ENCODE measurements at regions not wholly inside any gene's neighbourhood (a gene's known extent, or its start where the extent isn't known, plus 50 kb on each side); places are given as distances from the start of the nearest gene placed in this dataset.

DNA sequence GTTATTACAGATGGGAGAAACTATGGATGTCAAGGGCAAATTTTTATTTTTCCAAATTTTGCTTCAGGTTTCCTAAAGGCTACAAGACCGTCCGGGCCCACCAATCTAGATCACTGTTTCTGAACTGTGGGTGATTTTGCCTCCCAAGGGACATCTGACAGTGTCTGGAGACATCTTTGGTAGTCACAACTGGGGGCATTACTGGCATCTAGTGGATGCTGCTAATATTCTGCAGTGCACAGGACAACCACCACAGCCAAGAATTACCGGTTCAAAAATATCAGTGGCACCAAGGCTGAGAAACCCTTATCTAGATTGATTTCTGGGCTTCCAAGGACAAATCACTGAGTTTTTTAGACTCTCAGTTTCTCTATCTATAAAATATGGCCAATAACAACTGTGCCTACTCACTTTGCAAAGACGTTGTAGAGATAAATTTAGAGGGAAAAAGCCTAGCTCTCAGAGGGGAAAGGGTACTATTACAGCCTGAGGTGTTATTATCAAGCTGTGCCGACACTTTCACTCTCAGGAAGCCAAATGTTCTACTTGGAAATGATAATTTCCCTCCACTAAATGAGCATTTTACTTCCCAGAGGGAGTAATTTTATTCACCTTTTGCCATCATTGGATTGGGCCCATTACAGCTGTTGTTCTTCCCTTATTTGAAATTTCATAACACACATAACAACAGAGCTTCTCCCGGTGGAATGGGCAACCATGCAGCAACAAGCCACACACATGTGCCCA lies 442.1 kb downstream of the CENPC start:
- TF ChIP-seq, protein P1, sequence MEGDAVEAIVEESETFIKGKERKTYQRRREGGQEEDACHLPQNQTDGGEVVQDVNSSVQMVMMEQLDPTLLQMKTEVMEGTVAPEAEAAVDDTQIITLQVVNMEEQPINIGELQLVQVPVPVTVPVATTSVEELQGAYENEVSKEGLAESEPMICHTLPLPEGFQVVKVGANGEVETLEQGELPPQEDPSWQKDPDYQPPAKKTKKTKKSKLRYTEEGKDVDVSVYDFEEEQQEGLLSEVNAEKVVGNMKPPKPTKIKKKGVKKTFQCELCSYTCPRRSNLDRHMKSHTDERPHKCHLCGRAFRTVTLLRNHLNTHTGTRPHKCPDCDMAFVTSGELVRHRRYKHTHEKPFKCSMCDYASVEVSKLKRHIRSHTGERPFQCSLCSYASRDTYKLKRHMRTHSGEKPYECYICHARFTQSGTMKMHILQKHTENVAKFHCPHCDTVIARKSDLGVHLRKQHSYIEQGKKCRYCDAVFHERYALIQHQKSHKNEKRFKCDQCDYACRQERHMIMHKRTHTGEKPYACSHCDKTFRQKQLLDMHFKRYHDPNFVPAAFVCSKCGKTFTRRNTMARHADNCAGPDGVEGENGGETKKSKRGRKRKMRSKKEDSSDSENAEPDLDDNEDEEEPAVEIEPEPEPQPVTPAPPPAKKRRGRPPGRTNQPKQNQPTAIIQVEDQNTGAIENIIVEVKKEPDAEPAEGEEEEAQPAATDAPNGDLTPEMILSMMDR (IDR thresholded peaks at IDR 0.05): no peak
- TF ChIP-seq POLR2A (IDR thresholded peaks at IDR 0.05) (no peak), EP300 (IDR thresholded peaks at IDR 0.05) (no peak), POLR2AphosphoS5 (IDR thresholded peaks at IDR 0.05) (no peak)
